Pancreas (tissue), 10 donors: ENCODE measurements at regions not wholly inside any gene's neighbourhood (a gene's known extent, or its start where the extent isn't known, plus 50 kb on each side); places are given as distances from the start of the nearest gene placed in this dataset.
"Not testable (repeated sequence)": the region's sequence is repeated elsewhere in the genome, so short reads cannot be mapped to it uniquely, and the experiment has no call there.

Source experiments
- ATAC-seq, 4 donors: fragments of 200-7000 bp; cut with Tn5 transposase; one replicate each; pipeline versions ENCODE4 v1.8.0 to v1.9.1; 2020; ENCODE audit warnings: mild to moderate bottlenecking in 4 of 4, moderate library complexity in 4 of 4
- DNase-seq, 6 donors: peaks; one replicate each; pipeline ENCODE4 v3.0.0-alpha.2; 2020
- FAIRE-seq: peaks from 2 replicates; lab custom pipeline; 2012; peaks lifted over from hg19 to GRCh38; lab: Jason Lieb, UNC
- H3K27ac ChIP-seq, 4 donors: fragments of 200-600 bp; sonication (generic); 1 replicate in 3 of 4; 2 replicates in 1 of 4; pipeline versions ENCODE4 v1.5.0 to v1.8.0; 2020
- H3K27me3 ChIP-seq, 4 donors: fragments of 200-600 bp; one replicate each; pipeline ENCODE4 v1.8.0; 2021
- H3K36me3 ChIP-seq, 3 donors: fragments of 200-600 bp; sonication (generic) in 1 of 3; one replicate each; pipeline versions ENCODE4 v1.5.0 to v1.8.0; 2020 to 2021
- H3K4me1 ChIP-seq, 3 donors: fragments of 200-600 bp; one replicate each; pipeline ENCODE4 v1.8.0; 2021
- H3K4me3 ChIP-seq, 4 donors: fragments of 200-600 bp; sonication (generic) in 2 of 4; one replicate each; pipeline versions ENCODE4 v1.5.0 to v1.8.0; 2020 to 2021
- H3K9me3 ChIP-seq, 4 donors: fragments of 200-600 bp; one replicate each; pipeline ENCODE4 v1.8.0; 2021
- CTCF ChIP-seq, 4 donors: fragments of 200-600 bp; sonication (generic) in 3 of 4; IDR thresholded peaks; one replicate each; pipeline versions ENCODE4 v1.5.0 to v1.8.0; 2021; ENCODE audit warnings: antibody characterized with exemption in 4 of 4
- WGBS, 2 donors: extraction: QIAGEN DNeasy Blood & Tissue Kit; methylation state at CpG; one replicate each; pipeline ENCODE4 v1.1.7; 2013; 5-methylcytosine and 5-hydroxymethylcytosine counted together
- intact Hi-C, 3 donors: fragments of 100-400 bp; cut with DNase I; formaldehyde crosslinking; loops; one replicate each; pipeline versions ENCODE4 v1.11.1 to v1.14.2; 2022
- donor health status: healthy with polysubstance abuse.
- donor health status: DM: no; HTN: no; CAD: no; lungs with moderate emphysema.
- donor health status: DM: no; HTN: no; CAD: no.
- donor health status: control.
- donor health status: control.
- donor health status: Bipolar disorder and iron deficiency.
- donor health status: DM: yes; HTN: yes; CAD: no.
- donor health status: DM: no; HTN: no; CAD: no.
- donor health status: DM: no; HTN: no; CAD: no.
- donor health status: DM: yes; HTN: yes; CAD: no.

GRCh38 chr2:16099326-16099725, 159.0 kb downstream of the MYCN start:
- Histone ChIP-seq H3K27me3 (no peaks in the 10 kb centered on the region), H3K9me3 (no peaks in the 10 kb centered on the region), H3K27ac (no peak overlapping the region), H3K4me1 (no peaks in the 10 kb centered on the region), H3K4me3 (no peak overlapping the region), H3K36me3 (no peaks in the 10 kb centered on the region)
- intact Hi-C loops, result no loop called here
- ATAC-seq, result no peak
- FAIRE-seq, result no peak
- no peak for TF ChIP-seq CTCF (IDR thresholded peaks at IDR 0.05)
- 91 to 92% methylated on average over 2 of the region's 2 CpGs for WGBS, 2 donors
- no peak for DNase-seq

- DNase-seq (peak in 1 of 6 donors; percentile 14), FAIRE-seq (no peak), ATAC-seq (peak in 3 of 4 donors; percentile 53 to 65 (median 59))
- TF ChIP-seq CTCF (IDR thresholded peaks at IDR 0.05), result no peak
- intact Hi-C loops, result no loop called here
- Histone ChIP-seq H3K9me3 (no peaks in the 10 kb centered on the region), H3K36me3 (no peaks in the 10 kb centered on the region), H3K4me3 (no peak overlapping the region), H3K27me3 (no peaks in the 10 kb centered on the region), H3K27ac (no peak overlapping the region), H3K4me1 (no peaks in the 10 kb centered on the region)
- 34 to 37% methylated on average over 4 of the region's 4 CpGs for WGBS, 2 donors
Measured at GRCh38 chr2:16096962-16097361, 156.6 kb downstream of the MYCN start.

- H3K4me1 ChIP-seq, H3K36me3 ChIP-seq, ATAC-seq, H3K27ac ChIP-seq, H3K9me3 ChIP-seq, DNase-seq, intact Hi-C loops, H3K4me3 ChIP-seq, H3K27me3 ChIP-seq, FAIRE-seq: not testable (repeated sequence)
- 53 to 89% methylated on average over 1 of the region's 1 CpG for WGBS, 2 donors
Measured at GRCh38 chr2:16095483-16095882, 155.1 kb downstream of the MYCN start.

GRCh38 chr2:16094811-16095210, 154.5 kb downstream of the MYCN start:
- Histone ChIP-seq H3K27ac (no peak overlapping the region), H3K27me3 (no peaks in the 10 kb centered on the region), H3K4me3 (no peak overlapping the region), H3K9me3 (no peaks in the 10 kb centered on the region), H3K4me1 (no peaks in the 10 kb centered on the region), H3K36me3 (no peaks in the 10 kb centered on the region)
- intact Hi-C loops, result no loop called here
- no peak for DNase-seq
- 77 to 78% methylated on average over 6 of the region's 6 CpGs for WGBS, 2 donors
- TF ChIP-seq CTCF (IDR thresholded peaks at IDR 0.05), result no peak
- no peak for ATAC-seq
- FAIRE-seq, result no peak

GRCh38 chr2:16093639-16094529, 153.5 kb downstream of the MYCN start:
- Histone ChIP-seq H3K9me3 (no peaks in the 10 kb centered on the region), H3K4me1 (no peaks in the 10 kb centered on the region), H3K27ac (no peak overlapping the region), H3K27me3 (no peaks in the 10 kb centered on the region), H3K36me3 (no peaks in the 10 kb centered on the region), H3K4me3 (no peak overlapping the region)
- no peak for TF ChIP-seq CTCF (IDR thresholded peaks at IDR 0.05)
- intact Hi-C loops, result no loop called here
- ATAC-seq (peak in 3 of 4 donors; percentile 25 to 65 (median 58)), FAIRE-seq (no peak), DNase-seq (peak in 1 of 6 donors; percentile 15)
- WGBS, 2 donors, result 44 to 46% methylated on average over 17 of the region's 17 CpGs
